ENCODE measurements at regions not wholly inside any gene's neighbourhood (a gene's known extent, or its start where the extent isn't known, plus 50 kb on each side); places are given as distances from the start of the nearest gene placed in this dataset.

GRCh38 chr5:9947944-9948343 is 301.7 kb downstream of the ATPSCKMT start:
- no peak for TF ChIP-seq SNAI2 (CRISPR knock-in tag; IDR thresholded peaks at IDR 0.05)
- no peak for TF ChIP-seq ISL1 (CRISPR knock-in tag; IDR thresholded peaks at IDR 0.05)
- no peak for TF ChIP-seq POU6F1 (CRISPR knock-in tag; IDR thresholded peaks at IDR 0.05; ENCODE audit: borderline replicate concordance, low read depth)
- TF ChIP-seq ARNTL (CRISPR knock-in tag; IDR thresholded peaks at IDR 0.05; ENCODE audit: borderline replicate concordance, low read depth) = no peak
- TF ChIP-seq RARB (CRISPR knock-in tag; IDR thresholded peaks at IDR 0.05) = no peak
- no peak for TF ChIP-seq PATZ1 (CRISPR knock-in tag; IDR thresholded peaks at IDR 0.05; ENCODE audit: borderline replicate concordance)
- TF ChIP-seq ZNF8 (CRISPR knock-in tag; IDR thresholded peaks at IDR 0.05) = no peak
- no peak for TF ChIP-seq ZFP3 (CRISPR knock-in tag; IDR thresholded peaks at IDR 0.05)
- no peak for TF ChIP-seq ZFP30 (CRISPR knock-in tag; IDR thresholded peaks at IDR 0.05)
- TF ChIP-seq ZNF565 (CRISPR knock-in tag; conservative IDR thresholded peaks at IDR 0.05; ENCODE audit: low read depth) = no peak
- TF ChIP-seq TCF4 (CRISPR knock-in tag; IDR thresholded peaks at IDR 0.05; ENCODE audit: borderline replicate concordance) = no peak
- TF ChIP-seq ESRRG (CRISPR knock-in tag; IDR thresholded peaks at IDR 0.05) = no peak
- no peak for TF ChIP-seq CSDC2 (CRISPR knock-in tag; IDR thresholded peaks at IDR 0.05)
- TF ChIP-seq BACH2 (CRISPR knock-in tag; IDR thresholded peaks at IDR 0.05; ENCODE audit: borderline replicate concordance) = no peak
- no peak for TF ChIP-seq ZC3H10 (CRISPR knock-in tag; IDR thresholded peaks at IDR 0.05)
- TF ChIP-seq PPARA (CRISPR knock-in tag; IDR thresholded peaks at IDR 0.05; ENCODE audit: borderline replicate concordance) = no peak
- TF ChIP-seq CREB5 (CRISPR knock-in tag; IDR thresholded peaks at IDR 0.05; ENCODE audit: low read depth) = no peak
- TF ChIP-seq GLIS3 (CRISPR knock-in tag; IDR thresholded peaks at IDR 0.05) = no peak
- TF ChIP-seq OSR1 (CRISPR knock-in tag; IDR thresholded peaks at IDR 0.05) = no peak
- TF ChIP-seq TOX (CRISPR knock-in tag; IDR thresholded peaks at IDR 0.05; ENCODE audit: borderline replicate concordance) = no peak
- no peak for ATAC-seq

GRCh38 chr5:9947225-9947714 is 302.4 kb downstream of the ATPSCKMT start:
- no peak for ATAC-seq
- TF ChIP-seq ISL1 (CRISPR knock-in tag; IDR thresholded peaks at IDR 0.05) = no peak
- TF ChIP-seq ZFP30 (CRISPR knock-in tag; IDR thresholded peaks at IDR 0.05) = no peak
- TF ChIP-seq BACH2 (CRISPR knock-in tag; IDR thresholded peaks at IDR 0.05; ENCODE audit: borderline replicate concordance) = no peak
- TF ChIP-seq ZNF70 (CRISPR knock-in tag; IDR thresholded peaks at IDR 0.05) = no peak
- no peak for TF ChIP-seq ZNF565 (CRISPR knock-in tag; conservative IDR thresholded peaks at IDR 0.05; ENCODE audit: low read depth)
- TF ChIP-seq PATZ1 (CRISPR knock-in tag; IDR thresholded peaks at IDR 0.05; ENCODE audit: borderline replicate concordance) = no peak
- TF ChIP-seq GLIS3 (CRISPR knock-in tag; IDR thresholded peaks at IDR 0.05) = no peak
- no peak for TF ChIP-seq OSR1 (CRISPR knock-in tag; IDR thresholded peaks at IDR 0.05)
- TF ChIP-seq TCF4 (CRISPR knock-in tag; IDR thresholded peaks at IDR 0.05; ENCODE audit: borderline replicate concordance) = no peak
- no peak for TF ChIP-seq CSDC2 (CRISPR knock-in tag; IDR thresholded peaks at IDR 0.05)
- TF ChIP-seq ESRRG (CRISPR knock-in tag; IDR thresholded peaks at IDR 0.05) = no peak
- no peak for TF ChIP-seq POU6F1 (CRISPR knock-in tag; IDR thresholded peaks at IDR 0.05; ENCODE audit: borderline replicate concordance, low read depth)
- TF ChIP-seq ARNTL (CRISPR knock-in tag; IDR thresholded peaks at IDR 0.05; ENCODE audit: borderline replicate concordance, low read depth) = no peak
- TF ChIP-seq TOX (CRISPR knock-in tag; IDR thresholded peaks at IDR 0.05; ENCODE audit: borderline replicate concordance) = no peak
- no peak for TF ChIP-seq CREB5 (CRISPR knock-in tag; IDR thresholded peaks at IDR 0.05; ENCODE audit: low read depth)
- TF ChIP-seq SNAI2 (CRISPR knock-in tag; IDR thresholded peaks at IDR 0.05) = no peak

Data from SK-N-SH treated with all-trans-retinoic acid at 6 μM for 48 hours (cell line).